H1 (cell line): ENCODE measurements at regions not wholly inside any gene's neighbourhood (a gene's known extent, or its start where the extent isn't known, plus 50 kb on each side); places are given as distances from the start of the nearest gene placed in this dataset.

Experiments used
- CTCF ChIA-PET: fragments of 300-600 bp; sonication (Branson Sonifier 250); formaldehyde crosslinking; loops from one replicate; lab custom pipeline; 2021; ENCODE audit not compliant: partially characterized antibody; lab: Charles Lee
- POLR2A ChIA-PET: fragments of 300-600 bp; sonication (Branson Sonifier 250); formaldehyde crosslinking; loops from one replicate; lab custom pipeline; 2021; ENCODE audit warnings: inconsistent platforms; ENCODE audit not compliant: partially characterized antibody; lab: Charles Lee
- DNase-seq, 2 experiments: peaks; one replicate each; pipeline versions ENCODE4 v3.0.0 to v3.0.0-alpha.2; 2010 to 2022; ENCODE audit warnings: low spot score in 2 of 2, low read depth in 1 of 2, mixed read lengths in 1 of 2
- FAIRE-seq: peaks from 2 replicates; lab custom pipeline; 2011; peaks lifted over from hg19 to GRCh38; lab: Jason Lieb, UNC
- H2AFZ ChIP-seq: 2 replicates; pipeline ENCODE4 v1.8.1; 2012; ENCODE audit warnings: low read length, inconsistent platforms
- H2AK5ac ChIP-seq: 2 replicates; pipeline ENCODE4 v1.6.1; 2013; ENCODE audit warnings: low read depth, low read length
- H2BK120ac ChIP-seq: replicated peaks from 2 replicates; pipeline ENCODE3; 2013; ENCODE audit warnings: low read depth, low read length, inconsistent platforms
- H2BK12ac ChIP-seq: 2 replicates; pipeline ENCODE4 v1.6.1; 2013; ENCODE audit warnings: low read depth, low read length
- H2BK15ac ChIP-seq: 2 replicates; pipeline ENCODE4 v1.6.1; 2013; ENCODE audit warnings: low read length
- H2BK20ac ChIP-seq: 2 replicates; pipeline ENCODE4 v1.6.1; 2013; ENCODE audit warnings: low read length
- H2BK5ac ChIP-seq: 2 replicates; pipeline ENCODE4 v1.6.1; 2013; ENCODE audit warnings: low read depth, low read length
- H3K14ac ChIP-seq: 2 replicates; pipeline ENCODE4 v1.6.1; 2013; ENCODE audit warnings: inconsistent platforms; ENCODE audit not compliant: insufficient read length
- H3K18ac ChIP-seq: 2 replicates; pipeline ENCODE4 v1.6.1; 2013; ENCODE audit warnings: low read length; ENCODE audit errors: extremely low read depth
- H3K23ac ChIP-seq: 2 replicates; pipeline ENCODE4 v1.6.1; 2013; ENCODE audit warnings: inconsistent platforms; ENCODE audit not compliant: insufficient read length
- H3K23me2 ChIP-seq: 2 replicates; pipeline ENCODE4 v1.6.1; 2013; ENCODE audit warnings: low read depth, low read length
- H3K27ac ChIP-seq: 2 replicates; pipeline ENCODE4 v1.6.1; 2011; ENCODE audit warnings: low read depth, low read length, inconsistent platforms
- H3K27me3 ChIP-seq, 4 experiments: replicated peaks in 1 of 4; 1 replicate in 1 of 4; 2 replicates in 3 of 4; pipeline versions ENCODE4 v1.6.1 to v1.8.1; 2011 to 2013; ENCODE audit warnings: low read length in 3 of 4, mild to moderate bottlenecking in 3 of 4, inconsistent platforms in 2 of 4, mixed read lengths in 2 of 4, moderate library complexity in 1 of 4; ENCODE audit not compliant: control insufficient read depth in 3 of 4, insufficient read depth in 3 of 4; ENCODE audit errors: extremely low read depth in 1 of 4
- H3K36me3 ChIP-seq, 4 experiments: 2 replicates each; pipeline versions ENCODE4 v1.6.1 to v1.8.1; 2011 to 2013; ENCODE audit warnings: mild to moderate bottlenecking in 4 of 4, low read length in 3 of 4, moderate library complexity in 2 of 4, control low read depth in 1 of 4, inconsistent platforms in 1 of 4; ENCODE audit not compliant: insufficient read depth in 4 of 4, control insufficient read depth in 2 of 4
- H3K4ac ChIP-seq: replicated peaks from 2 replicates; pipeline ENCODE3; 2013; ENCODE audit warnings: low read length, low read depth, mixed read lengths, inconsistent platforms; ENCODE audit not compliant: insufficient read length
- H3K4me1 ChIP-seq, 4 experiments: replicated peaks in 1 of 4; 1 replicate in 1 of 4; 2 replicates in 3 of 4; pipeline versions ENCODE4 v1.6.1 to v1.8.1; 2011 to 2013; ENCODE audit warnings: low read length in 3 of 4, inconsistent platforms in 2 of 4, mixed read lengths in 1 of 4; ENCODE audit not compliant: insufficient read depth in 4 of 4, control insufficient read depth in 3 of 4
- H3K4me2 ChIP-seq, 2 experiments: 2 replicates each; pipeline versions ENCODE4 v1.6.1 to v1.8.1; 2011 to 2013; ENCODE audit warnings: low read depth in 2 of 2, low read length in 2 of 2, control low read depth in 1 of 2, inconsistent platforms in 1 of 2, mild to moderate bottlenecking in 1 of 2; ENCODE audit not compliant: insufficient read depth in 1 of 2
- H3K4me3 ChIP-seq, 4 experiments: fragments of 200-600, 300-600 bp in 1 of 4; sonication (generic), shearing (Covaris generic), sonication (Bioruptor Twin) in 1 of 4; 2 replicates each; pipeline versions ENCODE4 v1.5.1 to v1.8.1; 2011 to 2016; ENCODE audit warnings: low read length in 4 of 4, low read depth in 3 of 4, control low read depth in 2 of 4, inconsistent platforms in 2 of 4, mild to moderate bottlenecking in 2 of 4, mixed read lengths in 1 of 4, moderate library complexity in 1 of 4; ENCODE audit not compliant: insufficient read depth in 2 of 4; ENCODE audit errors: extremely low read depth in 1 of 4
- H3K56ac ChIP-seq: replicated peaks from 2 replicates; pipeline ENCODE3; 2013; ENCODE audit warnings: low read depth, mild to moderate bottlenecking, mixed read lengths, low read length, inconsistent platforms; ENCODE audit not compliant: insufficient read length
- H3K79me1 ChIP-seq: 2 replicates; pipeline ENCODE4 v1.6.1; 2013; ENCODE audit warnings: low read depth, low read length, control low read depth
- H3K79me2 ChIP-seq, 2 experiments: 2 replicates each; pipeline versions ENCODE4 v1.6.1 to v1.8.1; 2012 to 2013; ENCODE audit warnings: low read length in 2 of 2, mild to moderate bottlenecking in 2 of 2, inconsistent platforms in 1 of 2; ENCODE audit not compliant: insufficient read depth in 2 of 2, control insufficient read depth in 1 of 2
- H3K9ac ChIP-seq, 4 experiments: replicated peaks in 1 of 4; 1 replicate in 1 of 4; 2 replicates in 3 of 4; pipeline versions ENCODE4 v1.6.1 to v1.8.1; 2011 to 2013; ENCODE audit warnings: low read depth in 3 of 4, low read length in 3 of 4, control low read depth in 2 of 4, mild to moderate bottlenecking in 2 of 4, moderate library complexity in 2 of 4, inconsistent platforms in 1 of 4; ENCODE audit errors: extremely low read depth in 1 of 4
- H3K9me3 ChIP-seq, 2 experiments: 2 replicates each; pipeline versions ENCODE4 v1.6.1 to v1.8.1; 2012 to 2013; ENCODE audit warnings: mild to moderate bottlenecking in 2 of 2, moderate library complexity in 2 of 2, control low read depth in 1 of 2, inconsistent platforms in 1 of 2, low read depth in 1 of 2, low read length in 1 of 2, mixed read lengths in 1 of 2; ENCODE audit not compliant: insufficient read depth in 2 of 2
- H4K20me1 ChIP-seq, 2 experiments: replicated peaks in 1 of 2; 2 replicates each; pipeline versions ENCODE3 to v1.8.1; 2011 to 2013; ENCODE audit warnings: inconsistent platforms in 2 of 2, low read length in 2 of 2, mild to moderate bottlenecking in 1 of 2; ENCODE audit not compliant: insufficient read depth in 2 of 2, control insufficient read depth in 1 of 2
- H4K5ac ChIP-seq: 2 replicates; pipeline ENCODE4 v1.6.1; 2013; ENCODE audit warnings: low read length, low read depth, mixed read lengths, inconsistent platforms; ENCODE audit not compliant: insufficient read length
- H4K8ac ChIP-seq: 2 replicates; pipeline ENCODE4 v1.8.0; 2013; ENCODE audit warnings: mild to moderate bottlenecking, moderate library complexity, low read length, inconsistent platforms; ENCODE audit not compliant: insufficient read depth; ENCODE audit errors: extremely low read depth
- H4K91ac ChIP-seq: replicated peaks from 2 replicates; pipeline ENCODE3; 2013; ENCODE audit warnings: low read length, mixed read lengths, inconsistent platforms; ENCODE audit not compliant: insufficient read length
- ATF2 ChIP-seq: IDR thresholded peaks from 2 replicates; pipeline ENCODE4 v1.6.1; 2012; ENCODE audit warnings: low read length, inconsistent platforms
- CHD2 ChIP-seq: IDR thresholded peaks from 2 replicates; pipeline ENCODE4 v1.6.1; 2012; ENCODE audit warnings: low read length, improper control_type of control experiment
- GTF2F1 ChIP-seq: IDR thresholded peaks from 2 replicates; pipeline ENCODE4 v1.6.1; 2012; ENCODE audit warnings: low read depth, low read length, improper control_type of control experiment, borderline replicate concordance
- NRF1 ChIP-seq: IDR thresholded peaks from 2 replicates; pipeline ENCODE4 v1.6.1; 2011; ENCODE audit warnings: mild to moderate bottlenecking, low read depth, low read length, improper control_type of control experiment
- SIX5 ChIP-seq: IDR thresholded peaks from 2 replicates; pipeline ENCODE4 v1.6.1; 2011; ENCODE audit warnings: mild to moderate bottlenecking, low read depth, low read length
- USF2 ChIP-seq: IDR thresholded peaks from 2 replicates; pipeline ENCODE4 v1.6.1; 2011; ENCODE audit warnings: low read length, improper control_type of control experiment
- WGBS, 2 experiments: shearing (Covaris generic) in 1 of 2; methylation state at CpG; one replicate each; pipeline versions ENCODE4 v1.1.6 to v1.1.7; 2013 to 2015; ENCODE audit warnings: low lambda C conversion rate in 2 of 2, mixed read lengths in 2 of 2, inconsistent platforms in 1 of 2, low coverage in 1 of 2, missing lambda C conversion rate in 1 of 2; ENCODE audit not compliant: insufficient replicate concordance in 2 of 2, insufficient coverage in 1 of 2, insufficient read length in 1 of 2; ENCODE audit errors: extremely low coverage in 1 of 2, missing lambda C conversion rate in 1 of 2; 5-methylcytosine and 5-hydroxymethylcytosine counted together

- peaks cover 0 to 2% (median 0%) of the 10 kb centered on the region in 4 experiments; a peak in 1 of 7 replicates for H3K27me3 ChIP-seq
- 72% methylated on average over 9 of the region's 11 CpGs; no CpG with 5 or more reads in 1 of the 2 experiments for WGBS, 2 experiments
- no peak for TF ChIP-seq ATF2
- TF ChIP-seq SIX5: no peak
- TF ChIP-seq NRF1: no peak
- TF ChIP-seq GTF2F1: no peak
- TF ChIP-seq USF2: no peak
- TF ChIP-seq CHD2: no peak
Measured at GRCh38 chr17:72336026-72336803, 215.4 kb downstream of the SOX9 start.

More at GRCh38 chr17:72336026-72336803, 215.4 kb downstream of the SOX9 start:
- DNase-seq (peak in 1 of 2 experiments; percentile 46), FAIRE-seq (no peak)
- H2BK5ac ChIP-seq: no peak overlapping the region
- H3K4me1 ChIP-seq: peaks cover 0 to 9% (median 0%) of the 10 kb centered on the region in 4 experiments; a peak in 1 of 7 replicates
- H3K79me1 ChIP-seq: no peaks in the 10 kb centered on the region
- peak overlapping the region; percentile 52; the same call in 1 of the 2 replicates for H3K18ac ChIP-seq
- peak overlapping the region; percentile 89 for H2AFZ ChIP-seq
- no peak overlapping the region for H4K5ac ChIP-seq
- ChIA-PET POLR2A (no interaction called here), CTCF (interaction anchor here (1.0 to 1.6 kb wide), 2 partner anchors 18 to 194 kb away, joined by 3 read pairs; no protein-coding TSS in a partner anchor)
- no peak overlapping the region for H2AK5ac ChIP-seq
- H4K91ac ChIP-seq: no peak overlapping the region
- no peak overlapping the region for H3K4me3 ChIP-seq
- no peaks in the 10 kb centered on the region for H3K79me2 ChIP-seq
- no peak overlapping the region for H3K56ac ChIP-seq
- H4K8ac ChIP-seq: no peak overlapping the region
- no peak overlapping the region for H2BK120ac ChIP-seq
- no peak overlapping the region for H3K23ac ChIP-seq
- H3K23me2 ChIP-seq: no peaks in the 10 kb centered on the region; the same call in 1 of the 2 replicates
- H4K20me1 ChIP-seq: no peaks in the 10 kb centered on the region
- no peak overlapping the region for H3K27ac ChIP-seq
- H3K9ac ChIP-seq: no peak overlapping the region
- H2BK15ac ChIP-seq: no peak overlapping the region
- H3K4me2 ChIP-seq: peak overlapping the region in 1 of 2 experiments; percentile 46; a peak in 1 of 4 replicates
- H2BK20ac ChIP-seq: no peak overlapping the region
- H3K9me3 ChIP-seq: no peaks in the 10 kb centered on the region
- H3K4ac ChIP-seq: no peak overlapping the region
- no peak overlapping the region for H3K14ac ChIP-seq
- no peak overlapping the region for H2BK12ac ChIP-seq
- H3K36me3 ChIP-seq: no peaks in the 10 kb centered on the region
